NCI-H1417 (cell line): ENCODE measurements at regions not wholly inside any gene's neighbourhood (a gene's known extent, or its start where the extent isn't known, plus 50 kb on each side); places are given as distances from the start of the nearest gene placed in this dataset.

Experiments used
- DNase-seq, 3 experiments: peaks; one replicate each; lab custom pipeline; 2025; lab: John Stamatoyannopoulos, UW

DNA sequence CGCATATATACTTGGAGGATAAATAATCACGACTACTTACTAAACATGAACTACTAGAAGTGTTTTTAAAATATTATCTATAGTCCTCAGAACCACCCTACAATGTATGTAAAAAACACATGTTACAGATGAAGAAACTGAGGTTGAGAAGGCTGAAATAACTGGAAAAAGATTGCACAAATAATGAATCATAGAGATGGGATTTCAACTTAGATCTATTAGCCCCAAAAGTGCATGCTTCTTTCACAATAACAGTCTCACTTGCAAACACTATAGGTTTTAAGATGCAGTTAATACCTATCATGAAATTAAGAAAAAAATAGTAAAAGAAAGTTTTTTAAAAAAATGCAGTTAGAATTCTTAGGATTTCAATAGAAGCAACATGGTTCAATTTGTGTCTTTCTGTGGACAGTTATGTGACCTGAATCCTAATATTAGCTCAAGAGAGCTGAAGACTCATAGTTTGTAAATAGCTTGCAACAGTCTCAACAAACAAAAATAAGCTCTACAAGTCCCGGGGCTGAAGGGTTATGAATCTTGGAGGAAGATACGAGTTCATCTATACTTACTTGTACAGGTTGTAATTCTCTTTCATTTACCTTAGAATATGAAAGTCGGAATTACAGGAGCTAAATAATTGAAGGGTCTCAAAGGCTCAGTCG is 58.6 kb upstream of the NTPCR start:
- DNase-seq = no peak

DNA sequence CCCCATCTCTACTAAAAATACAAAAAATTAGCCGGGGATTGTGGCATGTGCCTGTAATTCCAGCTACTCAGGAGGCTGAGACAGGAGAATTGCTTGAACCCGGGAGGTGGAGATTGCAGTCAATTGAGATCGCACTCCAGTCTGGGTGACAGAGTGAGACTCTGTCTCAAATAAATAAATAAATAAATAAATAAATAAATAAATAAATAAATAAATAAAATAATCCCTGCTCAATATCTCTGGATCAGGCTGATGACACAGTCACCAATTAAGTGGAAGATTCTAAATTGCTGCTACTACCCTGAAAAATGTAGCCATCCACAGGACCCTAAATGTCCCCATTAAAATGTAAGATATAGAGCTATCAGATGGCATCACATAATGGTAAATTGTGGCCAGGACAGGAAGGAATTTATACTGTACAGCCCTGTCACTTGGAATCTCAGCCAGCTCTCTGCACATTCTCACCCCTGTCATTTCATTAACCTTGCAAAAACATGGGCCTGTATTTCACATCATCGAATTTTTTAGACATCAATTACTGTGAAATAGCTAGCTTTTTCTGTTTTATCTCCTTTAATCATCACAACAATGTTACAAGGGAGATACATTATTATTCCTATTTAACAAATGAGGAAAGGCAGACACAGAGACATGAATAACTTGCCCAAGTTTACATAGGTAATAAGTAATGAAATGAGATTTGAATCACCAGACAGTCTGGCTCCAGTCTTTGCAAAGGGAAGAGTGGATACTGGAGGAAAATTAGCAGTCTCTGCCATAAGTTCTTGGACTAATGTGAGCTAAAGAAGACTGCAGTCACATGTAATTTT is 56.7 kb upstream of the NTPCR start:
- DNase-seq = no peak

DNA sequence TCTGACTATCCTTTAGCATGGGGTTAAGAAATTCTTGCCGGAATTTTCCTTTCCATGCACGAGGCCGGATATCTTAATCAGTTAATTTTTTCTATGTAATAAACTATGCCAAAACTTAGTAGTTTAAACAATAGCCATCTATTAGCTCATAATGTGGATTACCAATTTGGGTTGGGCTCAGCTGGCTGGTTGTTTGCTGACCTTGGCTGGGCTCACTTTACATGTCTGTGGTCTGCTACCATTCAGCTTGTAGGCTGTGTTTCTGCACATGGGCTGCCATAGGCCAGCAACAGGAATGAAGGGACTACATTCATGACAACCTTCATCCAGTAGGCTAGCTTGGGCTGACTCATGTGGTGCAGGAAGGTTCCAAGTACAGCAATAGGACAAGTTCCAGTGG is 56.0 kb upstream of the NTPCR start:
- no peak for DNase-seq

DNA sequence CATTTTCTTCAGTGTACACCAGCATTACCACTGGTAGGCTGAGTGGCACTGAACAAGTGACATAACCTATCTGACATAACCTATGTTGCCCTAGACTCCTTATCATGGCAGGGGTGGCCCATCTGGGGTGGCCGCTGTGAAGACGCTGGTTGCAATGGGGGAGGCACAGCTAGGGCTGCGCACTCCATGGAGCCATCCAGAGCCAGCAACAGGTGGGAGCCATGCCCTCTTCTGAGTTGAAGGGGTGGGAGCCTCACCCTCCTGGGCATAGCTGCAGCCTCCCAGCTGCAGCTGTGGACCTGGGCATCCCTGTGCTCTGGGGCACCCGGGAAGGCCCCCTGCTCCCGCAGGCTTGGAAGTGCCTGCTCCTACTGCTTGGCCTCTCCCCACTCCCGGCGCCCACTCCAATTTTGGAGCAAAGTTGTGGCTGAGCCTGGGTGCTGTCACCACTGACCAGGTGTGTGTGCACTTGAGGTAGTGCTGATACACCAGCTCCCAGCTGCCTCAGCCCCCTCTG is 52.4 kb upstream of the NTPCR start:
- DNase-seq = no peak

DNA sequence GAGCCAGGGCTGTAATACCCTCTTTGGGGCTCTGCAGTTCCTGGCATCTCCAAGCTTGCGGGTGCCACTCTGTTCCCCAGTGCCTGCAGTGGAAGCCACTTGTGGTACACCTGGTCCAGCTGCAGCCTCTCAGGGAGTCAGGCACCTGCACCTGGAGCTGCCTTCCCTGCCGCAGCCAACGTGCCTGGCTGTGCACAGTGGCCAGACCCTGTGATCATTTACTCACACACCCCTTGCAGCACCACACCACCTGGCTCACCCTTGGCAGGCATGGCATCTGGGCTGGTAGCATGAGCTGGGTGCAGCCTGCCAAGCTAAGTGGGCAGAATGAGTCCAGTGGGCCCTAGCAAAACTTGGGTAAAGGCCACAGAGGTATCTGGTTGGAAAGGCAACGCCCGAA is 51.1 kb upstream of the NTPCR start:
- DNase-seq = no peak

DNA sequence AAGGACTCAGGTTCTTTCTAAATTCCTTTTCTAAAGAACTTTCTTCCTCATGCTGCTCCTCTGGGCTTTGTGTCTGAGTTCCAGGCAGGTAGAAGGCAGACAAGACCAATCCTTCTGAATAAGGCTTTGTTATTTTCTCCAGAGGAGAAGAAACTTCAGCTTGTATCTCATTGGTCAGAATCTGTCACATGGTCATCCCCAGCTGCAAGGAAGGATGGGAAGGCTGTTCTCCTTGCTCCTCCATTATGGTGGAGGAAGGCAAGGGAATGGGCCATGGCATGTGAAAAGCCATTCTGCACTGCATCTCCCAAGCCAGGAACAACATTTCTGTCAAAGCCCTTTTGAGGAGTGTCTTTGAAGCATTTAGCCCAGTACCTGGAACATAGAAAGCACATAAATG is 50.6 kb upstream of the NTPCR start:
- DNase-seq = no peak
